Neural cell (in vitro differentiated cells): ENCODE measurements at regions not wholly inside any gene's neighbourhood (a gene's known extent, or its start where the extent isn't known, plus 50 kb on each side); places are given as distances from the start of the nearest gene placed in this dataset.

Experiments
- TAF1 ChIP-seq: IDR thresholded peaks from 2 replicates; pipeline ENCODE4 v1.6.1; 2012; ENCODE audit warnings: low read depth
- TF ChIP-seq, protein P1 (sequence below): fragments of 450-650 bp; IDR thresholded peaks from 2 replicates; pipeline ENCODE4 v1.5.1; 2014; ENCODE audit warnings: antibody characterized with exemption, mild to moderate bottlenecking, moderate library complexity; ENCODE audit not compliant: poor library complexity, severe bottlenecking

GRCh38 chr2:9149388-9149660 is 57.3 kb upstream of the ASAP2 start:
- no peak for TF ChIP-seq TAF1
- TF ChIP-seq, protein P1, sequence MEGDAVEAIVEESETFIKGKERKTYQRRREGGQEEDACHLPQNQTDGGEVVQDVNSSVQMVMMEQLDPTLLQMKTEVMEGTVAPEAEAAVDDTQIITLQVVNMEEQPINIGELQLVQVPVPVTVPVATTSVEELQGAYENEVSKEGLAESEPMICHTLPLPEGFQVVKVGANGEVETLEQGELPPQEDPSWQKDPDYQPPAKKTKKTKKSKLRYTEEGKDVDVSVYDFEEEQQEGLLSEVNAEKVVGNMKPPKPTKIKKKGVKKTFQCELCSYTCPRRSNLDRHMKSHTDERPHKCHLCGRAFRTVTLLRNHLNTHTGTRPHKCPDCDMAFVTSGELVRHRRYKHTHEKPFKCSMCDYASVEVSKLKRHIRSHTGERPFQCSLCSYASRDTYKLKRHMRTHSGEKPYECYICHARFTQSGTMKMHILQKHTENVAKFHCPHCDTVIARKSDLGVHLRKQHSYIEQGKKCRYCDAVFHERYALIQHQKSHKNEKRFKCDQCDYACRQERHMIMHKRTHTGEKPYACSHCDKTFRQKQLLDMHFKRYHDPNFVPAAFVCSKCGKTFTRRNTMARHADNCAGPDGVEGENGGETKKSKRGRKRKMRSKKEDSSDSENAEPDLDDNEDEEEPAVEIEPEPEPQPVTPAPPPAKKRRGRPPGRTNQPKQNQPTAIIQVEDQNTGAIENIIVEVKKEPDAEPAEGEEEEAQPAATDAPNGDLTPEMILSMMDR, result no peak
